ENCODE measurements at regions not wholly inside any gene's neighbourhood (a gene's known extent, or its start where the extent isn't known, plus 50 kb on each side); places are given as distances from the start of the nearest gene placed in this dataset.

DNA sequence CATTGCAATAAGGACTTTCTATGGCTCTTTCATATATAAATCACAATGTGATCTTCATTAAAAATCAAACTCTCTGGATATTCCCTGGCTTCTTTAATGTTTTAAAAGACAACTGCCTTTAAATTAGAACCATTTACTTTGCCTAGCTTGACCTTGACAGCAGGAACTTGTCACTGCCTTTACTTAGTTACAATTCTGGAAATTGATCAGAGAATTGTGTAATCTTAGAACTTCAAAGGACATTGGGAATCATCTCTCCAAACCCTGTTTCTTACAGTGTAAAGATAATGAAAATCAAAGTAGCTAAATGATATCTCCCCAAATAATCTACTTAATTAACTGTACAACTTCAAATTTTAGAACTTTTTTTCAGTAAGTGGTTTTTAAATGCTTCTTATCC lies 517.6 kb upstream of the CCDC179 start:
- no peak for TF ChIP-seq POLR2A (IDR thresholded peaks at IDR 0.05)
- TF ChIP-seq, protein P1, sequence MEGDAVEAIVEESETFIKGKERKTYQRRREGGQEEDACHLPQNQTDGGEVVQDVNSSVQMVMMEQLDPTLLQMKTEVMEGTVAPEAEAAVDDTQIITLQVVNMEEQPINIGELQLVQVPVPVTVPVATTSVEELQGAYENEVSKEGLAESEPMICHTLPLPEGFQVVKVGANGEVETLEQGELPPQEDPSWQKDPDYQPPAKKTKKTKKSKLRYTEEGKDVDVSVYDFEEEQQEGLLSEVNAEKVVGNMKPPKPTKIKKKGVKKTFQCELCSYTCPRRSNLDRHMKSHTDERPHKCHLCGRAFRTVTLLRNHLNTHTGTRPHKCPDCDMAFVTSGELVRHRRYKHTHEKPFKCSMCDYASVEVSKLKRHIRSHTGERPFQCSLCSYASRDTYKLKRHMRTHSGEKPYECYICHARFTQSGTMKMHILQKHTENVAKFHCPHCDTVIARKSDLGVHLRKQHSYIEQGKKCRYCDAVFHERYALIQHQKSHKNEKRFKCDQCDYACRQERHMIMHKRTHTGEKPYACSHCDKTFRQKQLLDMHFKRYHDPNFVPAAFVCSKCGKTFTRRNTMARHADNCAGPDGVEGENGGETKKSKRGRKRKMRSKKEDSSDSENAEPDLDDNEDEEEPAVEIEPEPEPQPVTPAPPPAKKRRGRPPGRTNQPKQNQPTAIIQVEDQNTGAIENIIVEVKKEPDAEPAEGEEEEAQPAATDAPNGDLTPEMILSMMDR (IDR thresholded peaks at IDR 0.05): no peak
